ENCODE measurements at regions not wholly inside any gene's neighbourhood (a gene's known extent, or its start where the extent isn't known, plus 50 kb on each side); places are given as distances from the start of the nearest gene placed in this dataset.

DNA sequence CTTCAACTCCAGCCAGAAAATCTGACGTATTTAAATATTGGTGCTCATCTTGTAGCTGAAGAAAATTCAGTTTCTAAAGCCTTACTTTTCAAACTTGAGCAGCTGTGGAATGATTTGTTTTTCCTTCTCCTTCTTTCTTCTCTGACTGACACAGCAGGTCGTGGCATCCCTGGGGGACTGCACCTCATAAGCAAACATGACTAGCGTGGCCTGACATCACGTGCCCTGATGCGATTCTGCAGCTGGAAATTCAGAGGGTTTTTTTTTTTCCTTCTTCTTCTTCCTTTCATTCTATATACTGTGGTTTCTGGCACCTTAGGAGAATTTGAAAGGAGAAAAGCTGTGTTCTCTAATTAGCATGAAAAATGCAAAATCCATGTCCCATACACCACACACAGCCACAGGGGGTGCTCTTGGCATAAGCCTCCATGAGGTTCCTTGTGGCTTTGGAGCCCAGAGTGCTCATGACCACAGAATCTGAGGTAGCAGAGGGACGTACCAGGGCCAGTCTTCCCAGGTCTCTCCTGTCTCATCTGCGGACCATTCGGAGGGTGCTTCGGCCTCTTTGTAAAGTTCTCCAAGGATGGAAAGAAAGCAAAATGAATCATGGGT is 258.5 kb upstream of the CDH4 start:
- Histone ChIP-seq H3K27me3 (ENCODE audit: insufficient read depth, low read length) (no peaks in the 10 kb centered on the region), H3K79me2 (ENCODE audit: insufficient read depth, low read length) (no peaks in the 10 kb centered on the region), H4K20me1 (ENCODE audit: insufficient read depth, low read length) (no peaks in the 10 kb centered on the region), H3K36me3 (ENCODE audit: insufficient read depth, low read length) (no peaks in the 10 kb centered on the region), H3K4me3 (ENCODE audit: insufficient read depth, low read depth, low read length) (no peak overlapping the region), H3K9me3 (ENCODE audit: insufficient read depth, low read depth, low read length) (no peaks in the 10 kb centered on the region), H2AFZ (ENCODE audit: low read depth, low read length) (no peak overlapping the region), H3K9ac (ENCODE audit: low read length) (no peak overlapping the region), H3K4me1 (ENCODE audit: insufficient read depth, low read length) (no peaks in the 10 kb centered on the region), H3K27ac (ENCODE audit: low read depth, low read length) (no peak overlapping the region), H3K4me2 (ENCODE audit: low read length) (no peak overlapping the region)
- no peaks in the 10 kb centered on the region for H3K9me3 Mint-ChIP-seq (ENCODE audit: unreplicated experiment)
- TF ChIP-seq EZH2 (IDR thresholded peaks at IDR 0.05; ENCODE audit: insufficient read depth, low read length) (no peak), CTCF (IDR thresholded peaks at IDR 0.05; ENCODE audit: insufficient read depth, low read depth, low read length) (no peak)
- FAIRE-seq (no peak), DNase-seq (ENCODE audit: low read depth) (no peak)
- H3K4me1 Mint-ChIP-seq (ENCODE audit: low read depth, unreplicated experiment): no peaks in the 10 kb centered on the region
- no peaks in the 10 kb centered on the region for H3K36me3 Mint-ChIP-seq (ENCODE audit: low read depth, unreplicated experiment)
- H3K27me3 Mint-ChIP-seq (ENCODE audit: low read depth, unreplicated experiment): peaks cover 61% of the 10 kb centered on the region
- no peak overlapping the region for H3K4me3 Mint-ChIP-seq (ENCODE audit: unreplicated experiment)
- H3K27ac Mint-ChIP-seq (ENCODE audit: unreplicated experiment): no peak overlapping the region

DNA sequence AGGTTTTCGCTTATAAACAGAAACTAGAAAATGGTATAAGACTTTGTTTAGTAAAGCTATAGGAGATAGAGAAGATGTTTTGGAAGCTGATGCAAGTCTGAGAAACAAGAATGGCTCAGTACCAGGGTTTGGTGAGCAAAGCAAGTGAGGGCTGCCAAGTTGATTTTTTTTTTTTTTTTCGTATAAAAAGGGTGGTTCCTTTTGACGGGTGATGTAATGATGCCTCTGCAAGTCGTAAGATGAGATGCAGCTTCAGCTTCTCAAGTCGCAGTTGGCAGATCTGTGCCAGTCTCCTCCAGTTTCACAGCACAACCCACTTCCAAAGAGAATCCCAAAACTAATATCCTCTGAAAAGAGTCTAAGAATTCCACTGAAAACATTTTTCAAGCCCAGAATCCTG is 252.8 kb upstream of the CDH4 start:
- Mint-ChIP-seq H3K4me3 (ENCODE audit: unreplicated experiment) (no peak overlapping the region), H3K27me3 (ENCODE audit: low read depth, unreplicated experiment) (peaks cover 68% of the 10 kb centered on the region), H3K4me1 (ENCODE audit: low read depth, unreplicated experiment) (peaks cover 1% of the 10 kb centered on the region), H3K27ac (ENCODE audit: unreplicated experiment) (no peak overlapping the region), H3K36me3 (ENCODE audit: low read depth, unreplicated experiment) (no peaks in the 10 kb centered on the region), H3K9me3 (ENCODE audit: unreplicated experiment) (no peaks in the 10 kb centered on the region)
- Histone ChIP-seq H3K4me3 (ENCODE audit: insufficient read depth, low read depth, low read length) (no peak overlapping the region), H3K4me1 (ENCODE audit: insufficient read depth, low read length) (no peaks in the 10 kb centered on the region), H3K27me3 (ENCODE audit: insufficient read depth, low read length) (no peaks in the 10 kb centered on the region), H3K36me3 (ENCODE audit: insufficient read depth, low read length) (no peaks in the 10 kb centered on the region), H3K9ac (ENCODE audit: low read length) (no peak overlapping the region), H3K4me2 (ENCODE audit: low read length) (no peak overlapping the region), H3K79me2 (ENCODE audit: insufficient read depth, low read length) (no peaks in the 10 kb centered on the region), H4K20me1 (ENCODE audit: insufficient read depth, low read length) (no peaks in the 10 kb centered on the region), H3K27ac (ENCODE audit: low read depth, low read length) (no peak overlapping the region), H3K9me3 (ENCODE audit: insufficient read depth, low read depth, low read length) (no peaks in the 10 kb centered on the region), H2AFZ (ENCODE audit: low read depth, low read length) (no peak overlapping the region)
- FAIRE-seq (no peak), DNase-seq (ENCODE audit: low read depth) (no peak)
- no peak for TF ChIP-seq CTCF (IDR thresholded peaks at IDR 0.05; ENCODE audit: insufficient read depth, low read depth, low read length)
- no peak for TF ChIP-seq EZH2 (IDR thresholded peaks at IDR 0.05; ENCODE audit: insufficient read depth, low read length)

GRCh38 chr20:61002090-61002489 is 250.0 kb upstream of the CDH4 start:
- Mint-ChIP-seq H3K4me1 (ENCODE audit: low read depth, unreplicated experiment) (peaks cover 1% of the 10 kb centered on the region), H3K27ac (ENCODE audit: unreplicated experiment) (no peak overlapping the region), H3K27me3 (ENCODE audit: low read depth, unreplicated experiment) (peaks cover 45% of the 10 kb centered on the region), H3K4me3 (ENCODE audit: unreplicated experiment) (no peak overlapping the region), H3K9me3 (ENCODE audit: unreplicated experiment) (no peaks in the 10 kb centered on the region), H3K36me3 (ENCODE audit: low read depth, unreplicated experiment) (no peaks in the 10 kb centered on the region)
- Histone ChIP-seq H3K9ac (ENCODE audit: low read length) (no peak overlapping the region), H3K36me3 (ENCODE audit: insufficient read depth, low read length) (no peaks in the 10 kb centered on the region), H3K79me2 (ENCODE audit: insufficient read depth, low read length) (no peaks in the 10 kb centered on the region), H3K27ac (ENCODE audit: low read depth, low read length) (no peak overlapping the region), H3K4me3 (ENCODE audit: insufficient read depth, low read depth, low read length) (no peak overlapping the region), H4K20me1 (ENCODE audit: insufficient read depth, low read length) (no peaks in the 10 kb centered on the region), H3K9me3 (ENCODE audit: insufficient read depth, low read depth, low read length) (no peaks in the 10 kb centered on the region), H3K27me3 (ENCODE audit: insufficient read depth, low read length) (no peaks in the 10 kb centered on the region), H2AFZ (ENCODE audit: low read depth, low read length) (no peak overlapping the region), H3K4me1 (ENCODE audit: insufficient read depth, low read length) (no peaks in the 10 kb centered on the region), H3K4me2 (ENCODE audit: low read length) (no peak overlapping the region)
- FAIRE-seq: no peak
- no peak for TF ChIP-seq EZH2 (IDR thresholded peaks at IDR 0.05; ENCODE audit: insufficient read depth, low read length)
- TF ChIP-seq CTCF (IDR thresholded peaks at IDR 0.05; ENCODE audit: insufficient read depth, low read depth, low read length): no peak
- no peak for DNase-seq (ENCODE audit: low read depth)

All from astrocyte (in vitro differentiated cells and primary cell).